ENCODE measurements at regions not wholly inside any gene's neighbourhood (a gene's known extent, or its start where the extent isn't known, plus 50 kb on each side); places are given as distances from the start of the nearest gene placed in this dataset.

DNA sequence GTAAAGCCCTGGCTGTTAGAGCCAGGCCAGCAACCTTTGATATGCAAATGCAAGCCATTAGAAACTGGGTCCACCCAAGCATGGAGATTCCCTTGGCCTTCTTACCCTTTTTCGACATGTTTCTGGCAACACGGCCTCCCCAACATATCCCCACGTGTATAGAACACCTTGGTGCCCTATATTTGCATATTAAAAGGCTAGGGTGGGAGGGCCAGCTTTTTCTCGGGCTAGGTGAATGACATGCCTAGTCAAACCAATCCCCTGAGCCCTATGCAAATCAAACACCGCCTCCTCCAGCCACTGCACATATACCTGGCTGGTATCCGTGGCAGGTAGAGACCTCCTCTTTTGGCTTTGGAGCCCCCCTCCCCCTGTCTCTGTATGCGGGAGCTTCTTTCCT lies 55.6 kb upstream of the ZFR start:
- RAD21 ChIA-PET (ENCODE audit: low non-redundant PET in 1 of 2, low total read pairs in 2 of 2, uncharacterized antibody in 2 of 2, unreplicated experiment in 2 of 2) = no interaction called here
- no peak overlapping the region for H3K4me2 ChIP-seq (ENCODE audit: low read length)
- H3K9me2 ChIP-seq (ENCODE audit: insufficient read depth) = no peaks in the 10 kb centered on the region
- H3K9me3 ChIP-seq (ENCODE audit: control insufficient read depth in 1 of 2, insufficient read depth in 1 of 2, low read depth in 1 of 2, low read length in 2 of 2) = no peaks in the 10 kb centered on the region
- no peak overlapping the region for H3K9ac ChIP-seq (ENCODE audit: low read length)
- DNase-seq (ENCODE audit: low read depth, low spot score) (no peak), ATAC-seq (no peak)
- no peaks in the 10 kb centered on the region for H3K4me1 ChIP-seq (ENCODE audit: control insufficient read depth in 1 of 2, insufficient read depth in 2 of 2, low read length in 2 of 2)
- POLR2A ChIA-PET = no interaction called here
- intact Hi-C loops (cut with micrococcal nuclease) = no loop called here
- H3K36me3 ChIP-seq (ENCODE audit: control insufficient read depth in 1 of 2, insufficient read depth in 2 of 2, low read length in 2 of 2) = no peaks in the 10 kb centered on the region
- H3K4me3 ChIP-seq (replicated peaks in 1 of 2; ENCODE audit: low read depth in 1 of 2, low read length in 2 of 2) = no peak overlapping the region
- TF ChIP-seq SIN3A (IDR thresholded peaks at IDR 0.05; ENCODE audit: low read depth) (no peak), ZFX (IDR thresholded peaks at IDR 0.05) (no peak), EGR1 (IDR thresholded peaks at IDR 0.05; ENCODE audit: low read depth) (no peak), EZH2 (IDR thresholded peaks at IDR 0.05) (no peak), ELF1 (IDR thresholded peaks at IDR 0.05; ENCODE audit: borderline replicate concordance, low read depth) (no peak), CBX3 (IDR thresholded peaks at IDR 0.05; ENCODE audit: low read depth) (no peak), YY1 (IDR thresholded peaks at IDR 0.05; ENCODE audit: extremely low read depth, insufficient replicate concordance, low read depth, low read length) (no peak), RAD21 (IDR thresholded peaks at IDR 0.05; ENCODE audit: low read depth) (no peak), SRF (IDR thresholded peaks at IDR 0.05; ENCODE audit: low read depth) (no peak), POLR2AphosphoS5 (IDR thresholded peaks at IDR 0.05; ENCODE audit: low read depth, low read length) (no peak), EZH2phosphoT487 (IDR thresholded peaks at IDR 0.05; ENCODE audit: borderline replicate concordance) (no peak)
- TF ChIP-seq, protein P1, sequence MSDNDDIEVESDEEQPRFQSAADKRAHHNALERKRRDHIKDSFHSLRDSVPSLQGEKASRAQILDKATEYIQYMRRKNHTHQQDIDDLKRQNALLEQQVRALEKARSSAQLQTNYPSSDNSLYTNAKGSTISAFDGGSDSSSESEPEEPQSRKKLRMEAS (IDR thresholded peaks at IDR 0.05) = no peak
- TF ChIP-seq, protein P2, sequence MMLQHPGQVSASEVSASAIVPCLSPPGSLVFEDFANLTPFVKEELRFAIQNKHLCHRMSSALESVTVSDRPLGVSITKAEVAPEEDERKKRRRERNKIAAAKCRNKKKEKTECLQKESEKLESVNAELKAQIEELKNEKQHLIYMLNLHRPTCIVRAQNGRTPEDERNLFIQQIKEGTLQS (IDR thresholded peaks at IDR 0.05) = no peak
- no peaks in the 10 kb centered on the region for H4K20me1 ChIP-seq (ENCODE audit: insufficient read depth)
- CTCF ChIA-PET = interaction anchor here (0.7 to 1.2 kb wide), 2 partner anchors 11 to 52 kb away, joined by 4 read pairs; no protein-coding TSS in a partner anchor
- no TSS peak for BruUV-seq (replicated peaks)
- H3K79me2 ChIP-seq (ENCODE audit: insufficient read depth, low read length) = no peaks in the 10 kb centered on the region
- H3K27me3 ChIP-seq (ENCODE audit: insufficient read depth, low read length) = peaks cover 17% of the 10 kb centered on the region
- H2AFZ ChIP-seq (ENCODE audit: low read depth, low read length, poor library complexity, severe bottlenecking) = no peak overlapping the region
- H3K27ac ChIP-seq (ENCODE audit: low read depth, low read length) = no peak overlapping the region

DNA sequence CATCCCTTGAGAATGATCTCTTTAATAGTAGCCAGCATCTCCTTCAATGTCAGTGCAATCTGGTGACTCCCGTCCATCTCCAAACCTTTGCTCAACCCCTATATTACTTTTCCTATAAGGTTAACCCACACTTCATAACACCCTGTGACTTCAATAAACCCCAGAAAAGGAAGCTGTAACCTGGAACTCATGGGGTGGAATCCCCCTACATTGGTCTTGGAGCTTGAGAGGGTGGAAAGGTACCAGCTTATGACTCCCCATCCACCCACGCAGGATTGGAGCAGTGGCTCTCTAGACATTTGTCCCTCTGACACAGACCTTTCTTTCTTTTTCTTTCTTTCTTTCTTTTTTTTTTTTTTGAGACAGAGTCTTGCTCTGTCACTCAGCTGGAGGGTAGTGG lies 54.7 kb upstream of the ZFR start:
- no peak overlapping the region for H3K9ac ChIP-seq (ENCODE audit: low read length)
- H4K20me1 ChIP-seq (ENCODE audit: insufficient read depth) = no peaks in the 10 kb centered on the region
- H3K9me2 ChIP-seq (ENCODE audit: insufficient read depth) = no peaks in the 10 kb centered on the region
- H3K27ac ChIP-seq (ENCODE audit: low read depth, low read length) = no peak overlapping the region
- no peaks in the 10 kb centered on the region for H3K36me3 ChIP-seq (ENCODE audit: control insufficient read depth in 1 of 2, insufficient read depth in 2 of 2, low read length in 2 of 2)
- no peak overlapping the region for H3K4me3 ChIP-seq (replicated peaks in 1 of 2; ENCODE audit: low read depth in 1 of 2, low read length in 2 of 2)
- TF ChIP-seq, protein P3, sequence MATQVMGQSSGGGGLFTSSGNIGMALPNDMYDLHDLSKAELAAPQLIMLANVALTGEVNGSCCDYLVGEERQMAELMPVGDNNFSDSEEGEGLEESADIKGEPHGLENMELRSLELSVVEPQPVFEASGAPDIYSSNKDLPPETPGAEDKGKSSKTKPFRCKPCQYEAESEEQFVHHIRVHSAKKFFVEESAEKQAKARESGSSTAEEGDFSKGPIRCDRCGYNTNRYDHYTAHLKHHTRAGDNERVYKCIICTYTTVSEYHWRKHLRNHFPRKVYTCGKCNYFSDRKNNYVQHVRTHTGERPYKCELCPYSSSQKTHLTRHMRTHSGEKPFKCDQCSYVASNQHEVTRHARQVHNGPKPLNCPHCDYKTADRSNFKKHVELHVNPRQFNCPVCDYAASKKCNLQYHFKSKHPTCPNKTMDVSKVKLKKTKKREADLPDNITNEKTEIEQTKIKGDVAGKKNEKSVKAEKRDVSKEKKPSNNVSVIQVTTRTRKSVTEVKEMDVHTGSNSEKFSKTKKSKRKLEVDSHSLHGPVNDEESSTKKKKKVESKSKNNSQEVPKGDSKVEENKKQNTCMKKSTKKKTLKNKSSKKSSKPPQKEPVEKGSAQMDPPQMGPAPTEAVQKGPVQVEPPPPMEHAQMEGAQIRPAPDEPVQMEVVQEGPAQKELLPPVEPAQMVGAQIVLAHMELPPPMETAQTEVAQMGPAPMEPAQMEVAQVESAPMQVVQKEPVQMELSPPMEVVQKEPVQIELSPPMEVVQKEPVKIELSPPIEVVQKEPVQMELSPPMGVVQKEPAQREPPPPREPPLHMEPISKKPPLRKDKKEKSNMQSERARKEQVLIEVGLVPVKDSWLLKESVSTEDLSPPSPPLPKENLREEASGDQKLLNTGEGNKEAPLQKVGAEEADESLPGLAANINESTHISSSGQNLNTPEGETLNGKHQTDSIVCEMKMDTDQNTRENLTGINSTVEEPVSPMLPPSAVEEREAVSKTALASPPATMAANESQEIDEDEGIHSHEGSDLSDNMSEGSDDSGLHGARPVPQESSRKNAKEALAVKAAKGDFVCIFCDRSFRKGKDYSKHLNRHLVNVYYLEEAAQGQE (IDR thresholded peaks at IDR 0.05; ENCODE audit: low read depth) = no peak
- TF ChIP-seq EZH2phosphoT487 (IDR thresholded peaks at IDR 0.05; ENCODE audit: borderline replicate concordance) = no peak
- no peak for TF ChIP-seq ELF1 (IDR thresholded peaks at IDR 0.05; ENCODE audit: borderline replicate concordance, low read depth)
- no peak for TF ChIP-seq RAD21 (IDR thresholded peaks at IDR 0.05; ENCODE audit: low read depth)
- TF ChIP-seq CEBPB (IDR thresholded peaks at IDR 0.05; ENCODE audit: low read depth) = no peak
- TF ChIP-seq, protein P4, sequence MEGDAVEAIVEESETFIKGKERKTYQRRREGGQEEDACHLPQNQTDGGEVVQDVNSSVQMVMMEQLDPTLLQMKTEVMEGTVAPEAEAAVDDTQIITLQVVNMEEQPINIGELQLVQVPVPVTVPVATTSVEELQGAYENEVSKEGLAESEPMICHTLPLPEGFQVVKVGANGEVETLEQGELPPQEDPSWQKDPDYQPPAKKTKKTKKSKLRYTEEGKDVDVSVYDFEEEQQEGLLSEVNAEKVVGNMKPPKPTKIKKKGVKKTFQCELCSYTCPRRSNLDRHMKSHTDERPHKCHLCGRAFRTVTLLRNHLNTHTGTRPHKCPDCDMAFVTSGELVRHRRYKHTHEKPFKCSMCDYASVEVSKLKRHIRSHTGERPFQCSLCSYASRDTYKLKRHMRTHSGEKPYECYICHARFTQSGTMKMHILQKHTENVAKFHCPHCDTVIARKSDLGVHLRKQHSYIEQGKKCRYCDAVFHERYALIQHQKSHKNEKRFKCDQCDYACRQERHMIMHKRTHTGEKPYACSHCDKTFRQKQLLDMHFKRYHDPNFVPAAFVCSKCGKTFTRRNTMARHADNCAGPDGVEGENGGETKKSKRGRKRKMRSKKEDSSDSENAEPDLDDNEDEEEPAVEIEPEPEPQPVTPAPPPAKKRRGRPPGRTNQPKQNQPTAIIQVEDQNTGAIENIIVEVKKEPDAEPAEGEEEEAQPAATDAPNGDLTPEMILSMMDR (IDR thresholded peaks at IDR 0.05 in 2 of 3, conservative IDR thresholded peaks at IDR 0.05 in 1 of 3; ENCODE audit: borderline replicate concordance in 1 of 3, insufficient read depth in 1 of 3, low read depth in 2 of 3, low read length in 2 of 3) = no peak
- TF ChIP-seq, protein P2 (IDR thresholded peaks at IDR 0.05) = no peak
- no TSS peak for BruUV-seq (replicated peaks)
- H3K9me3 ChIP-seq (ENCODE audit: control insufficient read depth in 1 of 2, insufficient read depth in 1 of 2, low read depth in 1 of 2, low read length in 2 of 2) = no peaks in the 10 kb centered on the region
- H3K27me3 ChIP-seq (ENCODE audit: insufficient read depth, low read length) = peaks cover 9% of the 10 kb centered on the region; the same call in 1 of the 2 replicates
- intact Hi-C loops (cut with micrococcal nuclease) = no loop called here
- ATAC-seq = no peak
- H3K79me2 ChIP-seq (ENCODE audit: insufficient read depth, low read length) = no peaks in the 10 kb centered on the region
- no peak for DNase-seq (ENCODE audit: low read depth, low spot score)
- no peak overlapping the region for H3K4me2 ChIP-seq (ENCODE audit: low read length)
- POLR2A ChIA-PET = no interaction called here
- no peak overlapping the region for H2AFZ ChIP-seq (ENCODE audit: low read depth, low read length, poor library complexity, severe bottlenecking)
- RAD21 ChIA-PET (ENCODE audit: low non-redundant PET in 1 of 2, low total read pairs in 2 of 2, uncharacterized antibody in 2 of 2, unreplicated experiment in 2 of 2) = no interaction called here
- H3K4me1 ChIP-seq (ENCODE audit: control insufficient read depth in 1 of 2, insufficient read depth in 2 of 2, low read length in 2 of 2) = no peaks in the 10 kb centered on the region
- CTCF ChIA-PET = interaction anchor here (0.7 to 1.2 kb wide), 2 partner anchors 10 to 53 kb away, joined by 4 read pairs; no protein-coding TSS in a partner anchor

Data from HCT116 (cell line).